SK-N-SH treated with all-trans-retinoic acid at 6 μM for 48 hours (cell line): ENCODE measurements at regions not wholly inside any gene's neighbourhood (a gene's known extent, or its start where the extent isn't known, plus 50 kb on each side); places are given as distances from the start of the nearest gene placed in this dataset.

ENCODE experiments used
- GLIS3 ChIP-seq: fragments of 250-450 bp; sonication (Bioruptor Pico); IDR thresholded peaks from 2 replicates; pipeline ENCODE4 v1.5.0; 2020; ENCODE audit warnings: mild to moderate bottlenecking, moderate library complexity
- RARB ChIP-seq: fragments of 250-450 bp; sonication (Bioruptor Pico); IDR thresholded peaks from 2 replicates; pipeline ENCODE4 v1.8.0; 2021; ENCODE audit warnings: mild to moderate bottlenecking, moderate library complexity
- ZC3H10 ChIP-seq: fragments of 250-450 bp; sonication (Bioruptor Pico); IDR thresholded peaks from 2 replicates; pipeline ENCODE4 v1.5.1; 2021; ENCODE audit warnings: mild to moderate bottlenecking, moderate library complexity
- ZFP30 ChIP-seq: fragments of 450-650 bp; formaldehyde crosslinking; IDR thresholded peaks from 2 replicates; pipeline ENCODE4 v1.5.0; 2022; ENCODE audit warnings: mild to moderate bottlenecking, moderate library complexity
- TF ChIP-seq, protein P1 (sequence below): fragments of 250-450 bp; sonication (Bioruptor Pico); IDR thresholded peaks from 2 replicates; pipeline ENCODE4 v1.5.1; 2020; ENCODE audit warnings: low read depth, mild to moderate bottlenecking, moderate library complexity

DNA sequence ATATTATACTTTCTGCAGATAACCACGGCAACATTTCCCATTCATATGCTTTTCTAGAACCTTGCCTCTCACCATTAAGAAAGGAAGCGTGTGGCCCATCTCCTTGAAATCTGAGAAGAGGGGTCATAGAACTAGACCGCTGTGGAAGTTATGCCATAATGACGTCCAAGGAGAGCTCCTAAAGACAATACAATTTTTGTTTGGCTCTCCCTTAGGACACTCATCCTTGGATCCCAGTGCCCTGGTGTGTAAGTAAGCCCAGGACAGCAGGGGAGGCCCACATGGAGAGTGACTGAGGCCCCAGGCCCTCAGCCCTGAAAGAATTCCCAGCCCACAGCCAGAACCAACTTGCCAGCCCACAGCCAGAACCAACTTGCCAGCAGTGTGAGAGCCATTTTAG, 379.6 kb downstream of the FOXA2 start:
- TF ChIP-seq GLIS3 (CRISPR knock-in tag) (no peak), RARB (CRISPR knock-in tag) (no peak), ZC3H10 (CRISPR knock-in tag) (no peak), ZFP30 (CRISPR knock-in tag) (no peak)
- TF ChIP-seq, protein P1, sequence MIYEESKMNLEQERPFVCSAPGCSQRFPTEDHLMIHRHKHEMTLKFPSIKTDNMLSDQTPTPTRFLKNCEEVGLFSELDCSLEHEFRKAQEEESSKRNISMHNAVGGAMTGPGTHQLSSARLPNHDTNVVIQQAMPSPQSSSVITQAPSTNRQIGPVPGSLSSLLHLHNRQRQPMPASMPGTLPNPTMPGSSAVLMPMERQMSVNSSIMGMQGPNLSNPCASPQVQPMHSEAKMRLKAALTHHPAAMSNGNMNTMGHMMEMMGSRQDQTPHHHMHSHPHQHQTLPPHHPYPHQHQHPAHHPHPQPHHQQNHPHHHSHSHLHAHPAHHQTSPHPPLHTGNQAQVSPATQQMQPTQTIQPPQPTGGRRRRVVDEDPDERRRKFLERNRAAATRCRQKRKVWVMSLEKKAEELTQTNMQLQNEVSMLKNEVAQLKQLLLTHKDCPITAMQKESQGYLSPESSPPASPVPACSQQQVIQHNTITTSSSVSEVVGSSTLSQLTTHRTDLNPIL = no peak
